IPS-18c (cell line): ENCODE measurements at regions not wholly inside any gene's neighbourhood (a gene's known extent, or its start where the extent isn't known, plus 50 kb on each side); places are given as distances from the start of the nearest gene placed in this dataset.
"Not testable (repeated sequence)": the region's sequence is repeated elsewhere in the genome, so short reads cannot be mapped to it uniquely, and the experiment has no call there.

Experiments used
- H3K4me3 ChIP-seq: 2 replicates; pipeline ENCODE4 v1.7.0; 2013; ENCODE audit warnings: low read depth, mild to moderate bottlenecking, low read length, moderate library complexity; ENCODE audit not compliant: insufficient read depth
- H3K9me3 ChIP-seq: one replicate; pipeline ENCODE4 v1.6.1; 2013; ENCODE audit warnings: mild to moderate bottlenecking, low read length, moderate library complexity; ENCODE audit not compliant: control insufficient read depth, insufficient read depth

GRCh38 chr15:92797168-92798052 lies 102.7 kb upstream of the CHD2 start:
- no peak overlapping the region for H3K4me3 ChIP-seq
- no peaks in the 10 kb centered on the region for H3K9me3 ChIP-seq

GRCh38 chr15:92800013-92800412 lies 100.1 kb upstream of the CHD2 start:
- Histone ChIP-seq H3K4me3 (no peak overlapping the region), H3K9me3 (peaks cover 4% of the 10 kb centered on the region)

GRCh38 chr15:92800416-92801055 lies 99.6 kb upstream of the CHD2 start:
- H3K4me3 ChIP-seq, H3K9me3 ChIP-seq: not testable (repeated sequence)

GRCh38 chr15:92801056-92801773 lies 98.9 kb upstream of the CHD2 start:
- H3K4me3 ChIP-seq, H3K9me3 ChIP-seq: not testable (repeated sequence)

- H3K4me3 ChIP-seq: no peak overlapping the region
Measured at GRCh38 chr15:92801774-92802464, 98.2 kb upstream of the CHD2 start.

GRCh38 chr15:92803536-92803851 lies 96.6 kb upstream of the CHD2 start:
- peaks cover 4% of the 10 kb centered on the region for H3K9me3 ChIP-seq
- H3K4me3 ChIP-seq: no peak overlapping the region

More at GRCh38 chr15:92801774-92802464, 98.2 kb upstream of the CHD2 start:
- peaks cover 4% of the 10 kb centered on the region for H3K9me3 ChIP-seq

- peaks cover 4% of the 10 kb centered on the region for H3K9me3 ChIP-seq
- H3K4me3 ChIP-seq: no peak overlapping the region
Measured at GRCh38 chr15:92803852-92804609, 96.1 kb upstream of the CHD2 start.

- not testable (repeated sequence) for H3K9me3 ChIP-seq, H3K4me3 ChIP-seq
Measured at GRCh38 chr15:92804610-92804936, 95.6 kb upstream of the CHD2 start.

- Histone ChIP-seq H3K4me3 (no peak overlapping the region), H3K9me3 (peaks cover 4% of the 10 kb centered on the region)
Measured at GRCh38 chr15:92805080-92805690, 94.9 kb upstream of the CHD2 start.

- H3K4me3 ChIP-seq, H3K9me3 ChIP-seq: not testable (repeated sequence)
Measured at GRCh38 chr15:92806171-92806570, 94.0 kb upstream of the CHD2 start.

- Histone ChIP-seq H3K9me3 (peaks cover 4% of the 10 kb centered on the region), H3K4me3 (no peak overlapping the region)
Measured at GRCh38 chr15:92806763-92807162, 93.4 kb upstream of the CHD2 start.

- peak overlapping the region; percentile 11; the same call in 1 of the 2 replicates for H3K4me3 ChIP-seq
- H3K9me3 ChIP-seq: peaks cover 3% of the 10 kb centered on the region
Measured at GRCh38 chr15:92807971-92808571, 92.1 kb upstream of the CHD2 start.

- Histone ChIP-seq H3K4me3 (peak overlapping the region; percentile 11; the same call in 1 of the 2 replicates), H3K9me3 (no peaks in the 10 kb centered on the region)
Measured at GRCh38 chr15:92808598-92809063, 91.5 kb upstream of the CHD2 start.

- peak overlapping the region; percentile 55 for H3K4me3 ChIP-seq
- no peaks in the 10 kb centered on the region for H3K9me3 ChIP-seq
Measured at GRCh38 chr15:92809064-92809879, 90.9 kb upstream of the CHD2 start.

- Histone ChIP-seq H3K4me3 (peak overlapping the region; percentile 55; the same call in 1 of the 2 replicates), H3K9me3 (no peaks in the 10 kb centered on the region)
Measured at GRCh38 chr15:92809880-92810361, 90.2 kb upstream of the CHD2 start.
